Esophagus squamous epithelium (tissue), 5 donors: ENCODE measurements at regions not wholly inside any gene's neighbourhood (a gene's known extent, or its start where the extent isn't known, plus 50 kb on each side); places are given as distances from the start of the nearest gene placed in this dataset.

Experiments
- DNase-seq: peaks from one replicate; lab custom pipeline; 2025; lab: John Stamatoyannopoulos, UW
- H3K27ac ChIP-seq, 4 donors: fragments of 200-600 bp; sonication (generic); one replicate each; pipeline ENCODE4 v1.5.1; 2016 to 2019; ENCODE audit warnings: mild to moderate bottlenecking in 1 of 4
- H3K27me3 ChIP-seq, 4 donors: fragments of 200-600 bp; sonication (generic); 1 replicate in 3 of 4; 2 replicates in 1 of 4; pipeline versions ENCODE4 v1.5.1 to v1.6.0; 2017 to 2021; ENCODE audit warnings: antibody characterized with exemption in 1 of 4
- H3K36me3 ChIP-seq, 3 donors: fragments of 200-600 bp; sonication (generic); one replicate each; pipeline ENCODE4 v1.5.1; 2016 to 2019
- H3K4me1 ChIP-seq, 3 donors: fragments of 200-600 bp; sonication (generic); one replicate each; pipeline ENCODE4 v1.5.1; 2017 to 2019
- H3K4me3 ChIP-seq, 4 donors: fragments of 200-600 bp; sonication (generic); 1 replicate in 3 of 4; 2 replicates in 1 of 4; pipeline ENCODE4 v1.5.1; 2016 to 2019; ENCODE audit warnings: mild to moderate bottlenecking in 2 of 4, moderate library complexity in 1 of 4
- H3K9me3 ChIP-seq, 3 donors: fragments of 200-600 bp; sonication (generic); one replicate each; pipeline ENCODE4 v1.5.1; 2016 to 2019
- POLR2A ChIP-seq, 4 donors: fragments of 450-650 bp; IDR thresholded peaks; one replicate each; pipeline ENCODE4 v1.6.1; 2017; ENCODE audit warnings: antibody characterized with exemption in 4 of 4, mild to moderate bottlenecking in 4 of 4, moderate library complexity in 3 of 4
- WGBS, 2 donors: methylation state at CpG; one replicate each; pipeline ENCODE4 v1.1.5; 2018; 5-methylcytosine and 5-hydroxymethylcytosine counted together
- intact Hi-C: fragments of 100-400 bp; cut with DNase I; formaldehyde crosslinking; loops from one replicate; pipeline ENCODE4 v1.15.0; 2022
- TF ChIP-seq, protein P1 (sequence below), 6 experiments: fragments of 450-650 bp in 4 of 6; fragments of 200-600 bp in 2 of 6; sonication (generic) in 2 of 6; IDR thresholded peaks; one replicate each; pipeline ENCODE4 v1.5.1; 2016 to 2019; ENCODE audit warnings: antibody characterized with exemption in 6 of 6, mild to moderate bottlenecking in 4 of 6, moderate library complexity in 4 of 6
- donor health status: DM: yes; HTN: yes; CAD: no.

- intact Hi-C loops, result no loop called here
- DNase-seq, result no peak
- Histone ChIP-seq H3K9me3 (no peaks in the 10 kb centered on the region), H3K27ac (no peak overlapping the region), H3K27me3 (no peaks in the 10 kb centered on the region), H3K36me3 (no peaks in the 10 kb centered on the region), H3K4me3 (no peak overlapping the region), H3K4me1 (no peaks in the 10 kb centered on the region)
- 60 to 84% methylated on average over 1 to 6 of the region's 7 CpGs for WGBS, 2 donors
- TF ChIP-seq, protein P1, sequence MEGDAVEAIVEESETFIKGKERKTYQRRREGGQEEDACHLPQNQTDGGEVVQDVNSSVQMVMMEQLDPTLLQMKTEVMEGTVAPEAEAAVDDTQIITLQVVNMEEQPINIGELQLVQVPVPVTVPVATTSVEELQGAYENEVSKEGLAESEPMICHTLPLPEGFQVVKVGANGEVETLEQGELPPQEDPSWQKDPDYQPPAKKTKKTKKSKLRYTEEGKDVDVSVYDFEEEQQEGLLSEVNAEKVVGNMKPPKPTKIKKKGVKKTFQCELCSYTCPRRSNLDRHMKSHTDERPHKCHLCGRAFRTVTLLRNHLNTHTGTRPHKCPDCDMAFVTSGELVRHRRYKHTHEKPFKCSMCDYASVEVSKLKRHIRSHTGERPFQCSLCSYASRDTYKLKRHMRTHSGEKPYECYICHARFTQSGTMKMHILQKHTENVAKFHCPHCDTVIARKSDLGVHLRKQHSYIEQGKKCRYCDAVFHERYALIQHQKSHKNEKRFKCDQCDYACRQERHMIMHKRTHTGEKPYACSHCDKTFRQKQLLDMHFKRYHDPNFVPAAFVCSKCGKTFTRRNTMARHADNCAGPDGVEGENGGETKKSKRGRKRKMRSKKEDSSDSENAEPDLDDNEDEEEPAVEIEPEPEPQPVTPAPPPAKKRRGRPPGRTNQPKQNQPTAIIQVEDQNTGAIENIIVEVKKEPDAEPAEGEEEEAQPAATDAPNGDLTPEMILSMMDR (IDR thresholded peaks at IDR 0.05), result no peak
These were observed 397.1 kb downstream of the TLE1 start for GRCh38 chr9:81292056-81292805.

DNA sequence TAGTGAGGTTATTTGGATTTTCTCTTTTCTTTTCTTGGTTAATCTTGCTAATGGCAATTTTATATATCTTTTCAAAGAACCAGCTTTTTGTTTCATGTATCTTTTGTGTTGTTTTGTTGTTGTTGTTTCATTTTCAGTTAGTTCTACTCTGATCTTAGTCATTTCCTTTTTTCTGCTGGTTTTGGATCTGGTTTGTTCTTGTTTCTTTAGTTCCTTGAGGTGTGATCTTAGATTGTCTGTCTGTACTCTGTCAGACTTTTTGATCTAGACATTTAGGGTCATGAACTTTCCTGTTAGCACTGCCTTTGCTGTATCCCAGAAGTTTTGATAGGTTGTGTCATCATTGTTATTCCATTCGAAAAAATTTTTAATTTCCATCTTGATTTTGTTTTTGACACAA is 399.7 kb downstream of the TLE1 start:
- H3K36me3 ChIP-seq, result no peaks in the 10 kb centered on the region
- no peak overlapping the region for H3K27ac ChIP-seq
- H3K27me3 ChIP-seq, result no peaks in the 10 kb centered on the region
- intact Hi-C loops, result no loop called here
- no peak overlapping the region for H3K4me3 ChIP-seq
- DNase-seq, result no peak
- 78 to 85% methylated on average over 1 of the region's 1 CpG for WGBS, 2 donors
- TF ChIP-seq POLR2A (IDR thresholded peaks at IDR 0.05), result no peak
- TF ChIP-seq, protein P1 (IDR thresholded peaks at IDR 0.05), result no peak
- H3K4me1 ChIP-seq, result no peaks in the 10 kb centered on the region
- H3K9me3 ChIP-seq, result no peaks in the 10 kb centered on the region

DNA sequence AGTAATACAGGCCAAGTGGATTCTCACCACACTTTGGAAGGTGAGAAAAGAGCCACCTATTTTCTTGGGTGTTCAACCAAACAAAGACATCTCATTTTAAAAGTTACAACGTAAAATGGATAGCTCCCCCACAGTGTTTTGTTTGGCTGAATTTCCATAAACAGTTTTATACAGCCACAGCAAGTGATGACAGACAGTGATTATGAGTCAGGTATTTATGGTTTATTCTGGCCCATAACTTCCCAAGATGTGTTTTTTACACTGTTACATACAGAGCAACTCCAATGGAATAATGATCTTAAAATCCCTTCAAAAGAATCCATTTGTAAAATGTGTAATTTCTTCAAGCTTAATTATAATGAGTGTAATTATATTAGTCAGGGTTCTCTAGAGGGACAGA is 421.3 kb downstream of the TLE1 start:
- Histone ChIP-seq H3K4me3 (no peak overlapping the region), H3K9me3 (no peaks in the 10 kb centered on the region), H3K27ac (no peak overlapping the region), H3K4me1 (no peaks in the 10 kb centered on the region), H3K36me3 (no peaks in the 10 kb centered on the region), H3K27me3 (no peaks in the 10 kb centered on the region)
- no peak for TF ChIP-seq POLR2A (IDR thresholded peaks at IDR 0.05)
- TF ChIP-seq, protein P1 (IDR thresholded peaks at IDR 0.05), result no peak
- intact Hi-C loops, result no loop called here
- WGBS, 2 donors, result 44 to 63% methylated on average over 1 of the region's 1 CpG
- DNase-seq, result no peak

DNA sequence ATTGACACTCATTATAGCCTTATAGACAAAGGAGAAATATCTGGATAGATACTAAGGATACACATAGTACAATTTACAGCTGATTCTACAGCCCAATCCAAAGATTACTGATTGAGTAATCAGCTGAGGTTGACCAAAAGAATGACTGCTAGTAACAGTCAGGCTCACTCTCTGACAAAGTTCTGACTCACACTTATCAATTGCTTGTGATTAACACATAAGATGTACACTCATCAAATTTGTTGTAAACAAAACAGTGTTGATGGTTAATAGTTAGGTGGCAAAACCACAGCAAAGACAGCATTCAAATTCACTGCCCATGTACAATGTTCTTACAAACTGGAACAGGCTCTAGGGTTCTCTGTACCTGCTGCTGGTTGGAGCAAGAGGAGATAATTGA is 422.7 kb downstream of the TLE1 start:
- H3K36me3 ChIP-seq, result no peaks in the 10 kb centered on the region
- no peaks in the 10 kb centered on the region for H3K4me1 ChIP-seq
- intact Hi-C loops, result no loop called here
- no peak for DNase-seq
- no peaks in the 10 kb centered on the region for H3K9me3 ChIP-seq
- H3K27me3 ChIP-seq, result no peaks in the 10 kb centered on the region
- TF ChIP-seq, protein P1 (IDR thresholded peaks at IDR 0.05), result no peak
- TF ChIP-seq POLR2A (IDR thresholded peaks at IDR 0.05), result no peak
- no peak overlapping the region for H3K27ac ChIP-seq
- H3K4me3 ChIP-seq, result no peak overlapping the region

DNA sequence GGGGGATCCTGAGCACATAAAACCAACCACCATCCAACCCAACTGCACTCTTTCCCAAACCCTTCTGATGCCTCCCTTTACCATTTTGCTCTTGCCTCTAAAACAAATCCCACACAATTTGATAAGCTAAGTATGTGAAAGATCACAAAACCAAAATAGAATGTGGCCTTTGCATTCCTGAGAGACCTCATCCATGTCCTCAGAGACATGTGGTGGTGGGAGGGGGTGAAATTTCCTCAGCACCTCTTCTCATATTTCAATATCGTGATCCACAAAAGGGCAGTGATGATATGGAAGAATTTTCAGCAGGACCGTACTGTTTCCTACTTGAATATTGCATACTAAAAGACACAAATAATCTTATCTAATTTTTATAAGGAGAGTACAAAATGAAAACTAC is 423.3 kb downstream of the TLE1 start:
- Histone ChIP-seq H3K9me3 (peaks cover 0 to 2% (median 0%) of the 10 kb centered on the region in 3 donors), H3K4me3 (no peak overlapping the region), H3K27me3 (no peaks in the 10 kb centered on the region), H3K36me3 (no peaks in the 10 kb centered on the region), H3K4me1 (no peaks in the 10 kb centered on the region), H3K27ac (no peak overlapping the region)
- no peak for DNase-seq
- intact Hi-C loops, result no loop called here
- TF ChIP-seq POLR2A (IDR thresholded peaks at IDR 0.05), result no peak
- TF ChIP-seq, protein P1 (IDR thresholded peaks at IDR 0.05), result no peak
- 84 to 90% methylated on average over 2 of the region's 2 CpGs for WGBS, 2 donors
